C4-2B (cell line): ENCODE measurements at regions not wholly inside any gene's neighbourhood (a gene's known extent, or its start where the extent isn't known, plus 50 kb on each side); places are given as distances from the start of the nearest gene placed in this dataset.

ENCODE experiments used
- CTCF ChIP-seq: fragments of 450-650 bp; conservative IDR thresholded peaks from 2 replicates; pipeline ENCODE4 v1.5.1; 2017; ENCODE audit warnings: mild to moderate bottlenecking
- ZFX ChIP-seq: fragments of 450-650 bp; IDR thresholded peaks from 2 replicates; pipeline ENCODE4 v1.6.1; 2017

- TF ChIP-seq CTCF (no peak), ZFX (no peak)
These were observed 57.2 kb upstream of the SMAD6 start for GRCh38 chr15:66644869-66645268.
